Jurkat, Clone E6-1 (cell line): ENCODE measurements at regions not wholly inside any gene's neighbourhood (a gene's known extent, or its start where the extent isn't known, plus 50 kb on each side); places are given as distances from the start of the nearest gene placed in this dataset.

Experiments
- DNase-seq: peaks from one replicate; pipeline ENCODE4 v3.0.0-alpha.2; 2011; ENCODE audit warnings: low read depth, low spot score
- H3K4me3 ChIP-seq: 2 replicates; pipeline ENCODE4 v1.5.1; 2011; ENCODE audit warnings: mild to moderate bottlenecking, low read length, control low read depth, moderate library complexity

GRCh38 chr18:45357686-45358470 lies 257.4 kb upstream of the SLC14A2 start:
- no peak for DNase-seq
- H3K4me3 ChIP-seq: no peak overlapping the region

- no peak overlapping the region for H3K4me3 ChIP-seq
- DNase-seq: no peak
Observed at GRCh38 chr18:45359275-45360009, 255.8 kb upstream of the SLC14A2 start.

DNA sequence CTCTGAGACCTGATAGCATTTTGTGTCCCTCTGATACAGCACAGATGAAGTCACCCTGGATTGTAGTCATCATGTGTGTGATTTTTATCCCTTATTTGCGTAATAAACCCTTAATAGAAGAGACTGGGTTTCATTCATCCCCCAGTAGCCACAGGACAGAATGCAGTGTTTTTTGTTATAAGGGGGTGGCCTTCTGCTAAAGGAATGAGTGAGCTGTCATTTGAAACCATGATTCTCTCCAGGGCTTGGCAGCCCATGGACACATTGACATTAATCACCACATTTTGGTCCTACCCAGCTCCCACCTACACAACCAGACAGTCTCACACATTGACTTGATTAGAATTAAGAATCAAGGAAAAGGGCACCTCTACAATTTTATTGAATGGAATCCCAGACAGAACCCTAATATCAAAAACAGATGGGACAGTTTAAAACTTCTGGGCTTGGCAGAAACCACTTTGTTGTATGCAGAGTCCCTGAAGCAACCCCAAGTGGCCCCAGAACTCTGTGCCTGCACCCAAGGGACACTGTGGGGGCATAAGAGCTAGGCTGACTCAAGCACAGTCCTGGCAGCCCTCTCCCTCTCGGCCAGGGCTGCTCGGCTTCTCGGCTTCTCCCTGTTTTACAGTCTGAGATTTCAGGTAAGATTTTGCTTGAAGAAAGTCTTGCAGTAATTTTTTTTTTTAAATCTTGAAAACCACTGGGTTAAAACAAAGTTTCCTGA lies 254.0 kb upstream of the SLC14A2 start:
- no peak for DNase-seq
- H3K4me3 ChIP-seq: no peak overlapping the region

DNA sequence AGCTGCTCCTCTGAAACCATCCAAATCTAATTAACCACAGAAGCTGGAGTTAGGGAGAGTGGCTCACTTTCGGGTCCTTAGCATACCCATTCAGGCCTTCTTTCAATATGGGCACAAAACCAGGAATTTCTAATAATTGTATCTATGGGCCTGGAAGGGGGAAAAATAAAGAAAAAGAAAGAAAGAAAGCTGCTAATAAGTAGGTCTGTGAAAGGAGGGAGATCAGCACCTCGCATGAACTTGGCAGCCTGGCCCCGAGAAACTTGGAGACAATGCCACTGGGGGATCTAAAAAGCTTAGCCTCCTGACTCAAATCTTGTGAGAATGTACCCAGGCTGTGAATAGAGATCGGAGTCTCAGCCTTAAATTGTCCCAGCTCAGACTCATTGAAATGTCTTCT lies 252.1 kb upstream of the SLC14A2 start:
- no peak for DNase-seq
- no peak overlapping the region for H3K4me3 ChIP-seq

DNA sequence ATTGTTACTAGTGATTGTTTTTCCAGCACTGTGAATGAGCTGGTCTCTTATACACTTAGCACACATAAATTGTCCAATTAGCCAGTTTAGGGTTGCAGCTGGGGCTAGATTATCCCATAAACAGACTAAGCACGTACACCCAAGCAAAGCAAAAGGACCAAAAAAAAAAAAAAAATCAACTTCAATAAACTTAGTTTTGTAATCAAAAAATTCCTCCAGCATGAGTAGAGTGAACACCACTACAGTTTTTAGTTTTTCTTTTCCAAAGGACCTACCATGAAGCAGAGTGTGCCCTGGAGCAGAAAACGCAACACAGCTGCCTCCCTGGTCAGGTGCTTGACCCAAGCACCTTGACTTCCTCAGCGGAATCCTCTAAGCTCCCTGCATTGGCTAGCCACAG lies 249.4 kb upstream of the SLC14A2 start:
- no peak overlapping the region for H3K4me3 ChIP-seq
- no peak for DNase-seq

DNA sequence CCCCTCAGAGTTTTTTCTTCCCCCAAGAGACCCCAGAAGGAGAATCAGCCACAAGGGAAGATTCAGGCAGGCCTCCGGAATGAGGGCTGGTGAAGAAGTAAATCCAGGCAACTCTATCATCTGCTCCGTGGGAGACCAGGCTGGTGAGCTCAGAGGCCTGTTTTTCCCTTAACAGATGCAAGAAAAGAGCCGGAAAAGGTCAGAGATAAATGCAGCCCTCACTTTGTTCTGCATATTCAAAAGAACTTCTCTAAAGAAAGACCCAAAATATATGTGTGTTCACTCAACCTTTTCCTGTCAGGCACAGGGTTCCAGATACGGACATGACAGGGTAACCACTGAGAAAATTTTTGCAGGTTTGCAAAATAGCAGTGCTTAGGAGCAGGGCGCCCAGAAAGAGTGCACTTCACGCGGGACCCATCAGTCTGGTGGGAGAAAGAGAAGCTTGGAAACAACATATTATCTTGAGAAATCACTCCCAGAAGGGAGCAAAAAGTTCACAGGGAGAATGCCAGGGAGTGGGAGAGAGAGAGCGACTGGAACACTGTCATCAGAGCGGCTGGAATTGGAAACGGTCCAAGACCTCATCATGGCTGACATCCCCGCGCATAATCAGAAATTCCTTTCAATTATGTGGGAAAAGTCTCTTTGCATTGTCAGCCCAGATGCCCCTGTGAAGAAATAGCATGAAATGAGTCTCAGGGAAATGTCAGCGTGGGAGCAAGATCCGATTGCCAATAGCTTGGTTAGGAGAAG lies 244.8 kb upstream of the SLC14A2 start:
- DNase-seq: no peak
- H3K4me3 ChIP-seq: no peak overlapping the region

- H3K4me3 ChIP-seq: no peak overlapping the region
- DNase-seq: no peak
Observed at GRCh38 chr18:45373286-45373880, 241.9 kb upstream of the SLC14A2 start.

- H3K4me3 ChIP-seq: no peak overlapping the region
- no peak for DNase-seq
Observed at GRCh38 chr18:45374236-45374635, 241.0 kb upstream of the SLC14A2 start.

DNA sequence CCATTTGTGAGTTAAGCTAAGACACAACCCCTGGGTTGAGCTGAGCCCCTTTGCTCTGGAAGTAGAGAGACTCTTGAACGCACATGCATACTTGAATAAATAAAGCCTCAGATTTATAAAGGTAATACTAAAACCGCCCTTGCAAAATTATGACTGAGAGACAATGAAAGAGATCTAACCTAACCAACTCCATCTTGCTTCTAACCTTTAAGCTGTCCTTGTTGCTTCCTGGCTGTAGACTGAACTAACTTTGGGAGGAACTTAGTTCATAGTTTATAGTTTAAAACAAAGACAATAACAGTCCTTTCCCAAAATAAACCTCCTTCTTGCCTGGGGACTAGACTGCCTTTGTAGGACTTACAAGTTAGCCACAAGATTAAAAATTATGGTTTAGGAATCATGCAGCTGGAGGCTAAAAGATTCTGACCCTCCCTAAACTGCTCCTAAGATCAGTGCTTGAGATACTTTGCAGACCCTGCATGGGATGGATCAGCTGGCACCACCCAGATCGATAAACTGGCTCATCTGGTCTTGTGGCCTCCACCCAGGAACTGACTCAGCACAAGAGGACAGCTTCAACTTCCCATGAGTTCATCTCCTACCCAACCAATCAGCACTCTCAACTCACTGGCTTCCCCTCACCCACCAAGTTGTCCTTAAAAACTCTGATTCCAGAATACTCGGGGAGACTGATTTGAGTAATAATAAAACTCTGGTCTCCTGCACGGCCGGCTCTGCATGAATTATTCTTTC lies 240.2 kb upstream of the SLC14A2 start:
- no peak overlapping the region for H3K4me3 ChIP-seq
- no peak for DNase-seq

DNA sequence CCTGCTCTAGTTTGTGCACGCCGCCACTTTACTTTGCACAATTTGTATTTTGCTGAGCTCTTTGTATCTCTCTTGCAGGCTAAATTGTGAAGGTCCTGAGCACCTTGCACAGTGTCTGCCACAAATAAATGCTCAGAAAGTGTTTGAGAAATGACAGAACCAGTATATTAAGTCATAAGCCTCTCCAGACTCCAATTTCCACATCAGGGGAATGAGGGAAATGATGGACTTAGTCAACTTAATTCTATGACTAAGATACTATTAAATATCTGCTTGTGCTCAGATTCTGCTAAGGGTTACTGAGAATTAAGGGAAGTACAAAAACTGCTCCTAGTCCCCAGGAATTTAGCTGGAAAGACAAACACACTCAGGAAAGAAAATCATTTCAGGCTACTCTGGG lies 239.1 kb upstream of the SLC14A2 start:
- H3K4me3 ChIP-seq: no peak overlapping the region
- no peak for DNase-seq

GRCh38 chr18:45378308-45378707 lies 237.0 kb upstream of the SLC14A2 start:
- no peak overlapping the region for H3K4me3 ChIP-seq
- DNase-seq: no peak

- no peak for DNase-seq
- no peak overlapping the region for H3K4me3 ChIP-seq
Observed at GRCh38 chr18:45378933-45379332, 236.3 kb upstream of the SLC14A2 start.

DNA sequence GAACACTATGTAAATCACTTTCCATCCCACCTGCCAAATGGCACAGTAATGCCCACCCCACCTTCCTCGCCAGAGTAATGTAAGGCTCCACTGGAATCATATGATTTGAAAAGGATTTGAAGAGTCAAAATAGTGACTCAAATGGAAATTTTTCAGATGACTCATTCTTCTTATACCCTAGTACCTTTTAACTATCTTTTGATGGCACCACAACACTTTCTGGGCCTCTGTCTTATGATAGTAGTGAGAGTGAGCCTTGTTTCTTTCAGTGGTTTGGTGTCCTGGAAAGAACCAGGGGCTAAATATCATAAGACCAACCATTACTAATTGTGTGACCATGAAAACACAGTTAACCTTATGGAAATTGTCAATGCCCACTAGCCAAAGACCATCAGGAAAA lies 235.4 kb upstream of the SLC14A2 start:
- H3K4me3 ChIP-seq: no peak overlapping the region
- no peak for DNase-seq

GRCh38 chr18:45381282-45381681 lies 234.0 kb upstream of the SLC14A2 start:
- H3K4me3 ChIP-seq: no peak overlapping the region
- no peak for DNase-seq

- no peak overlapping the region for H3K4me3 ChIP-seq
- no peak for DNase-seq
Observed at GRCh38 chr18:45383228-45383627, 232.0 kb upstream of the SLC14A2 start.

DNA sequence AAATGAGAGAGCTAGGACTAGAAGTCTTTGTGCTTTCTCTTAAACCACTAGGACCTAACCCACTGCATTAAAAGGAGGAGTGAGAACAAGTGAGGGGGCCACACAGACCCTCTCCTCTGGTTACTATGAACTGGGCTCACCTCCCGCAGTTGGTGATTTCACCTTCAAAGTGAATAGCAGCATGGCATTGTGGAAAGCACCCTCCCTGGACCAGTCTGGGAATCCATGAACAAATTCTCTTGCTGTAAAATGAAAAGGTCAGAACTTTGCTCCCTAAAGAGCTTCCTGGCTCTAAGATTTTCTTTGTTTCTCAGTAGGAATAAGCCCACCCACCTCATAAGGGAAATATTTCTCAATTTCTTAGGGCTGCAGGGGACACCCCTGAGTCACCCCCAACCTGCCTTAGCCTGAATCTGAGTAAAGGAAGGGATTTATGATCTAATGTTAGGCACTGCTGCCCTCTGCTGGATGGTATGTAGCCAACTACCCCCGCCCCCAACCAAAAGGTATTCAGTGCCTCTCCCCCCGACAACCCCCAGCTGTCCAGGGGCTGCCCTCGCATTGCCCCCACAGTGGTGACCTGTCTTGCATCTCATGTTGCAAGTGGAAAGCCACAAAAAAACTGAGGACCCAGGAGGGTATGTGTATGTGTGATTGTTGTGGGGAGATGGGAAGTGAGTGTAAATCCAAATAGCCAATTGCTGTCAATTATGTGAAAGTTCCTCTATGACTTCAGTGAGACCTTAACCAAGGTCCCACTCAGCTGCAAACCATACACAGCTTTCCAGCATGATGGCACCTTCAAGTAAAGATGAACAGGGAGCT lies 230.9 kb upstream of the SLC14A2 start:
- peak; percentile 45 for DNase-seq
- no peak overlapping the region for H3K4me3 ChIP-seq

DNA sequence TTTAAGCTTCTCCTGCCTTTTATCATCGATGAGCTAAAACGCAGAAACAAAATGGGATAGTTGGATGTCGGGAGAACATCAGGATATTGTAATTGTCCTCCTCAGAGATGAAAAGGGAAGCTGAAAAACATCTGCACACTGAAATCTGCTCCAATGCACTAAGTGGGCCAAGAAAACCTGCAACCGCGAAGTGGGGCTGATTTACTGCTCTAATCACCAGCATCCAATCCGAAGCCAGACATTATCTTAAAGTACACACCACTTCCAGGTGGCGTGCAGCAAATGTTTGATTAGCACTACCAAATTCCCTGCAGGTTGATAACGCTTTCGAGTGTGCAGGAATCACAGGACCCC lies 230.3 kb upstream of the SLC14A2 start:
- no peak for DNase-seq

More for the DNA sequence above, 230.3 kb upstream of the SLC14A2 start:
- H3K4me3 ChIP-seq: no peak overlapping the region
